ENCODE measurements at regions not wholly inside any gene's neighbourhood (a gene's known extent, or its start where the extent isn't known, plus 50 kb on each side); places are given as distances from the start of the nearest gene placed in this dataset.

- ChIA-PET POLR2A (no interaction called here), SMC1A (ENCODE audit: uncharacterized antibody, unreplicated experiment) (interaction anchor here (0.6 to 1.5 kb wide), 4 partner anchors 37 to 610 kb away, joined by 3 to 4 read pairs (median 4); no protein-coding TSS in a partner anchor), RAD21 (ENCODE audit: unreplicated experiment) (interaction anchor here (0.9 to 1.8 kb wide), 3 partner anchors 9 to 209 kb away, joined by 3 to 6 read pairs (median 5); no protein-coding TSS in a partner anchor), CTCF (interaction anchor here (0.6 to 14.9 kb wide), 8 partner anchors 9 to 1362 kb away, joined by 3 to 462 read pairs (median 4); no protein-coding TSS in a partner anchor)
- Histone ChIP-seq H3K4me3 (no peak overlapping the region), H3K79me2 (ENCODE audit: control insufficient read depth, insufficient read depth, low read length) (no peaks in the 10 kb centered on the region), H3K9ac (ENCODE audit: control insufficient read depth, insufficient read depth, low read length) (no peak overlapping the region), H3K36me3 (ENCODE audit: control insufficient read depth in 2 of 2, insufficient read depth in 2 of 2, low read length in 1 of 2) (no peaks in the 10 kb centered on the region), H3K4me1 (ENCODE audit: control insufficient read depth, insufficient read depth, low read length) (no peaks in the 10 kb centered on the region), H4K20me1 (ENCODE audit: control insufficient read depth, insufficient read depth) (no peaks in the 10 kb centered on the region), H3K27ac (ENCODE audit: control insufficient read depth, insufficient read depth) (no peak overlapping the region), H2AFZ (ENCODE audit: control insufficient read depth, low read depth, low read length) (no peak overlapping the region), H3K4me2 (ENCODE audit: control insufficient read depth, insufficient read depth) (no peak overlapping the region), H3K9me3 (replicated peaks; ENCODE audit: control insufficient read depth, insufficient read depth, low read length) (no peaks in the 10 kb centered on the region), H3K27me3 (replicated peaks in 1 of 2; ENCODE audit: control insufficient read depth in 2 of 2, insufficient read depth in 2 of 2, low read length in 1 of 2) (peaks cover 0 to 6% of the 10 kb centered on the region in 2 experiments; a peak in 3 of 4 replicates)
- DNase-seq (ENCODE audit: low read depth, low spot score) (no peak), FAIRE-seq (no peak), ATAC-seq (no peak)
- BruUV-seq (replicated peaks) = no TSS peak
- WGBS (ENCODE audit: insufficient coverage, insufficient replicate concordance, low lambda C conversion rate, missing lambda C conversion rate) = 39% methylated on average over 9 of the region's 11 CpGs
- in situ Hi-C loops (cut with MboI) = loop anchor here (10.0 kb wide), 1 partner anchor 456 kb away; no protein-coding TSS in a partner anchor
- intact Hi-C loops (cut with micrococcal nuclease; ENCODE audit: unreplicated experiment) = no loop called here
- TF ChIP-seq SMARCA5 (IDR thresholded peaks at IDR 0.05) = no peak
- no peak for TF ChIP-seq ZNF687 (IDR thresholded peaks at IDR 0.05)
- TF ChIP-seq YBX1 (IDR thresholded peaks at IDR 0.05) = no peak
- no peak for TF ChIP-seq FOS (IDR thresholded peaks at IDR 0.05; ENCODE audit: borderline replicate concordance, extremely low read depth, insufficient read length)
- TF ChIP-seq RBBP5 (conservative IDR thresholded peaks at IDR 0.05) = no peak
- no peak for TF ChIP-seq HSF1 (IDR thresholded peaks at IDR 0.05; ENCODE audit: low read depth, low read length)
- no peak for TF ChIP-seq RCOR1 (conservative IDR thresholded peaks at IDR 0.05; ENCODE audit: low read depth, low read length)
- no peak for TF ChIP-seq ZNF207 (IDR thresholded peaks at IDR 0.05; ENCODE audit: borderline replicate concordance)
- no peak for TF ChIP-seq IKZF2 (IDR thresholded peaks at IDR 0.05)
- TF ChIP-seq ASH2L (IDR thresholded peaks at IDR 0.05; ENCODE audit: borderline replicate concordance, low read depth) = no peak
- TF ChIP-seq HCFC1 (IDR thresholded peaks at IDR 0.05; ENCODE audit: low read length) = no peak
- TF ChIP-seq ZZZ3 (IDR thresholded peaks at IDR 0.05; ENCODE audit: control insufficient read depth, insufficient read length, low read depth) = no peak
- TF ChIP-seq CHD2 (IDR thresholded peaks at IDR 0.05; ENCODE audit: borderline replicate concordance, low read depth, low read length) = no peak
- no peak for TF ChIP-seq BRCA1 (IDR thresholded peaks at IDR 0.05; ENCODE audit: low read depth, low read length)
- no peak for TF ChIP-seq MYB (IDR thresholded peaks at IDR 0.05; ENCODE audit: borderline replicate concordance, low read depth, low read length)
- no peak for TF ChIP-seq ZBED1 (IDR thresholded peaks at IDR 0.05; ENCODE audit: borderline replicate concordance)
- TF ChIP-seq MEF2B (IDR thresholded peaks at IDR 0.05; ENCODE audit: partially characterized antibody, poor library complexity, severe bottlenecking) = no peak
- TF ChIP-seq NBN (IDR thresholded peaks at IDR 0.05) = no peak
- TF ChIP-seq SREBF1 (IDR thresholded peaks at IDR 0.05; ENCODE audit: low read length) = no peak
These were observed 169.0 kb upstream of the PKDCC start for GRCh38 chr2:41878716-41879234.

Data from GM12878 (cell line).